WTC11 (cell line): ENCODE measurements at regions not wholly inside any gene's neighbourhood (a gene's known extent, or its start where the extent isn't known, plus 50 kb on each side); places are given as distances from the start of the nearest gene placed in this dataset.

Experiments
- CTCF ChIP-seq: fragments of 200-600 bp; IDR thresholded peaks from 2 replicates; pipeline ENCODE4 v1.8.0; 2022; ENCODE audit warnings: antibody characterized with exemption
- ESRRA ChIP-seq: sonication (generic); formaldehyde crosslinking; IDR thresholded peaks from 2 replicates; pipeline ENCODE4 v1.8.1; 2022; ENCODE audit warnings: mild to moderate bottlenecking, missing genetic modification reagents, borderline replicate concordance
- ETV6 ChIP-seq: sonication (generic); formaldehyde crosslinking; IDR thresholded peaks from 2 replicates; pipeline ENCODE4 v1.8.1; 2022; ENCODE audit warnings: mild to moderate bottlenecking, missing genetic modification reagents
- FOXJ3 ChIP-seq: sonication (generic); formaldehyde crosslinking; IDR thresholded peaks from 2 replicates; pipeline ENCODE4 v1.9.0; 2021; ENCODE audit warnings: missing genetic modification reagents, mild to moderate bottlenecking, borderline replicate concordance
- NR2C2 ChIP-seq: sonication (generic); formaldehyde crosslinking; IDR thresholded peaks from 2 replicates; pipeline ENCODE4 v1.8.0; 2022; ENCODE audit warnings: mild to moderate bottlenecking, missing genetic modification reagents
- NR3C1 ChIP-seq: sonication (generic); formaldehyde crosslinking; conservative IDR thresholded peaks from 2 replicates; pipeline ENCODE4 v1.8.1; 2023; ENCODE audit warnings: low read depth, mild to moderate bottlenecking, missing genetic modification reagents
- RELA ChIP-seq: sonication (generic); formaldehyde crosslinking; IDR thresholded peaks from 2 replicates; pipeline ENCODE4 v1.8.1; 2022; ENCODE audit warnings: missing genetic modification reagents, mild to moderate bottlenecking, borderline replicate concordance
- SMAD3 ChIP-seq: sonication (generic); formaldehyde crosslinking; IDR thresholded peaks from 2 replicates; pipeline ENCODE4 v1.8.0; 2022; ENCODE audit warnings: missing genetic modification reagents, mild to moderate bottlenecking, borderline replicate concordance
- TP53 ChIP-seq: sonication (generic); formaldehyde crosslinking; IDR thresholded peaks from 2 replicates; pipeline ENCODE4 v1.8.1; 2023; ENCODE audit warnings: mild to moderate bottlenecking, missing genetic modification reagents
- TF ChIP-seq, protein P1 (sequence below): sonication (generic); formaldehyde crosslinking; IDR thresholded peaks from 2 replicates; pipeline ENCODE4 v1.8.0; 2022; ENCODE audit warnings: mild to moderate bottlenecking, missing genetic modification reagents
- TF ChIP-seq, protein P2 (sequence below): sonication (generic); formaldehyde crosslinking; IDR thresholded peaks from 2 replicates; pipeline ENCODE4 v1.8.1; 2022; ENCODE audit warnings: low read depth, missing genetic modification reagents, borderline replicate concordance

GRCh38 chr3:78249294-78249693 lies 1209.4 kb downstream of the ROBO2 start:
- TF ChIP-seq CTCF: no peak
- no peak for TF ChIP-seq NR3C1 (CRISPR knock-in tag)
- no peak for TF ChIP-seq NR2C2 (CRISPR knock-in tag)
- TF ChIP-seq ETV6 (CRISPR knock-in tag): no peak
- TF ChIP-seq FOXJ3 (CRISPR knock-in tag): no peak
- no peak for TF ChIP-seq SMAD3 (CRISPR knock-in tag)
- no peak for TF ChIP-seq RELA (CRISPR knock-in tag)
- TF ChIP-seq, protein P1, sequence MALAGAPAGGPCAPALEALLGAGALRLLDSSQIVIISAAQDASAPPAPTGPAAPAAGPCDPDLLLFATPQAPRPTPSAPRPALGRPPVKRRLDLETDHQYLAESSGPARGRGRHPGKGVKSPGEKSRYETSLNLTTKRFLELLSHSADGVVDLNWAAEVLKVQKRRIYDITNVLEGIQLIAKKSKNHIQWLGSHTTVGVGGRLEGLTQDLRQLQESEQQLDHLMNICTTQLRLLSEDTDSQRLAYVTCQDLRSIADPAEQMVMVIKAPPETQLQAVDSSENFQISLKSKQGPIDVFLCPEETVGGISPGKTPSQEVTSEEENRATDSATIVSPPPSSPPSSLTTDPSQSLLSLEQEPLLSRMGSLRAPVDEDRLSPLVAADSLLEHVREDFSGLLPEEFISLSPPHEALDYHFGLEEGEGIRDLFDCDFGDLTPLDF (CRISPR knock-in tag): no peak
- TF ChIP-seq, protein P2, sequence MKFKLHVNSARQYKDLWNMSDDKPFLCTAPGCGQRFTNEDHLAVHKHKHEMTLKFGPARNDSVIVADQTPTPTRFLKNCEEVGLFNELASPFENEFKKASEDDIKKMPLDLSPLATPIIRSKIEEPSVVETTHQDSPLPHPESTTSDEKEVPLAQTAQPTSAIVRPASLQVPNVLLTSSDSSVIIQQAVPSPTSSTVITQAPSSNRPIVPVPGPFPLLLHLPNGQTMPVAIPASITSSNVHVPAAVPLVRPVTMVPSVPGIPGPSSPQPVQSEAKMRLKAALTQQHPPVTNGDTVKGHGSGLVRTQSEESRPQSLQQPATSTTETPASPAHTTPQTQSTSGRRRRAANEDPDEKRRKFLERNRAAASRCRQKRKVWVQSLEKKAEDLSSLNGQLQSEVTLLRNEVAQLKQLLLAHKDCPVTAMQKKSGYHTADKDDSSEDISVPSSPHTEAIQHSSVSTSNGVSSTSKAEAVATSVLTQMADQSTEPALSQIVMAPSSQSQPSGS (CRISPR knock-in tag): no peak
- no peak for TF ChIP-seq ESRRA
- TF ChIP-seq TP53 (CRISPR knock-in tag): no peak
